ENCODE measurements at regions not wholly inside any gene's neighbourhood (a gene's known extent, or its start where the extent isn't known, plus 50 kb on each side); places are given as distances from the start of the nearest gene placed in this dataset.

GRCh38 chr6:144637541-144637940 is 352.4 kb downstream of the UTRN start:
- TF ChIP-seq, protein P1, sequence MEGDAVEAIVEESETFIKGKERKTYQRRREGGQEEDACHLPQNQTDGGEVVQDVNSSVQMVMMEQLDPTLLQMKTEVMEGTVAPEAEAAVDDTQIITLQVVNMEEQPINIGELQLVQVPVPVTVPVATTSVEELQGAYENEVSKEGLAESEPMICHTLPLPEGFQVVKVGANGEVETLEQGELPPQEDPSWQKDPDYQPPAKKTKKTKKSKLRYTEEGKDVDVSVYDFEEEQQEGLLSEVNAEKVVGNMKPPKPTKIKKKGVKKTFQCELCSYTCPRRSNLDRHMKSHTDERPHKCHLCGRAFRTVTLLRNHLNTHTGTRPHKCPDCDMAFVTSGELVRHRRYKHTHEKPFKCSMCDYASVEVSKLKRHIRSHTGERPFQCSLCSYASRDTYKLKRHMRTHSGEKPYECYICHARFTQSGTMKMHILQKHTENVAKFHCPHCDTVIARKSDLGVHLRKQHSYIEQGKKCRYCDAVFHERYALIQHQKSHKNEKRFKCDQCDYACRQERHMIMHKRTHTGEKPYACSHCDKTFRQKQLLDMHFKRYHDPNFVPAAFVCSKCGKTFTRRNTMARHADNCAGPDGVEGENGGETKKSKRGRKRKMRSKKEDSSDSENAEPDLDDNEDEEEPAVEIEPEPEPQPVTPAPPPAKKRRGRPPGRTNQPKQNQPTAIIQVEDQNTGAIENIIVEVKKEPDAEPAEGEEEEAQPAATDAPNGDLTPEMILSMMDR (IDR thresholded peaks at IDR 0.05) = no peak
- TF ChIP-seq SMAD4 (CRISPR knock-in tag; IDR thresholded peaks at IDR 0.05) (no peak), NFE2L1 (CRISPR knock-in tag; IDR thresholded peaks at IDR 0.05) (no peak), FOXP1 (CRISPR knock-in tag; IDR thresholded peaks at IDR 0.05; ENCODE audit: borderline replicate concordance) (no peak), ZNF532 (CRISPR knock-in tag; IDR thresholded peaks at IDR 0.05; ENCODE audit: borderline replicate concordance) (no peak), NR1H2 (CRISPR knock-in tag; IDR thresholded peaks at IDR 0.05) (no peak), ELF4 (CRISPR knock-in tag; IDR thresholded peaks at IDR 0.05; ENCODE audit: low read depth) (no peak)
- TF ChIP-seq, protein P2, sequence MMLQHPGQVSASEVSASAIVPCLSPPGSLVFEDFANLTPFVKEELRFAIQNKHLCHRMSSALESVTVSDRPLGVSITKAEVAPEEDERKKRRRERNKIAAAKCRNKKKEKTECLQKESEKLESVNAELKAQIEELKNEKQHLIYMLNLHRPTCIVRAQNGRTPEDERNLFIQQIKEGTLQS (CRISPR knock-in tag; conservative IDR thresholded peaks at IDR 0.05) = no peak

Data from WTC11 (cell line).